Stimulated activated CD4-positive, alpha-beta T cell treated with anti-CD3 and anti-CD28 coated beads, Interleukin-12 subunit alpha, Interleukin-12 subunit beta, amount 100 ng/mL, for 24 hours (primary cell): ENCODE measurements at regions not wholly inside any gene's neighbourhood (a gene's known extent, or its start where the extent isn't known, plus 50 kb on each side); places are given as distances from the start of the nearest gene placed in this dataset.
A peak's percentile ranks its signal among the peaks of the same experiment; 100 is the strongest.

Experiments
- DNase-seq, 2 experiments: peaks; one replicate each; pipeline ENCODE4 v3.0.0-alpha.2; 2020; ENCODE audit warnings: low read depth in 2 of 2

- no peak for DNase-seq
Observed at GRCh38 chr6:3999800-4000661, 78.9 kb downstream of the FAM217A start.

- no peak for DNase-seq
Observed at GRCh38 chr6:4004249-4004648, 74.7 kb downstream of the FAM217A start.

DNA sequence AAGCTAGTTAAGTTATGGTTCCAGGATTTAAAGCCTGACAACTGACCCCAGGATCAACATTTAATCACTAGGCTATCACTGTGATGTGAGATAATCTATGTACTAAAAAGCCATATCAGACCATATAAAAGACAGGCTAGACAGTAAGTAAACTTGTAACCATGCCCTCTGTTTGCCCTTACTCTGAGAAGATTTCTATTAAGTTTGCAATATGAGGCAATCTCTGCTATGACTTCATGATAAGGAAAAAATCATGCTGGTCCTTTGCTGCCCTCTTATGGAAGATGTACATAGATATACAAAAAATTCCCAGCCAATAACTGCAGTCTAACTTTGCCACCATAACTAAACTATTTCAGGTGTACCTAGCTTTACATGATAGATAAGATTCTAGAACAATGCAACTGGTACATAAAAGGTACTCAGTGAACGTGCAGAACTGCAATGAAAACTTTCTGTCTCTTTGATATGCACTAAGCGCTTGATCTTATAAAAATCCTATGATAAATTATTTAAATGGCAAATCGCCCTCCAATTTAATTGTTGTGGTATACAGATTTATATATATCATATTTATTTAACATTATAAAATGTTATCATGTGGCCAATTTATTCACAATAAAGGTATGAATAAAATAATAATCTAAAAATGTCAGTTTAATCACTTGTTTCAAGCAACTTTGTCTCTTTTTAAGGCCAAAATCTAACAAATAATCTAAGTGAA, 70.5 kb downstream of the FAM217A start:
- no peak for DNase-seq

DNA sequence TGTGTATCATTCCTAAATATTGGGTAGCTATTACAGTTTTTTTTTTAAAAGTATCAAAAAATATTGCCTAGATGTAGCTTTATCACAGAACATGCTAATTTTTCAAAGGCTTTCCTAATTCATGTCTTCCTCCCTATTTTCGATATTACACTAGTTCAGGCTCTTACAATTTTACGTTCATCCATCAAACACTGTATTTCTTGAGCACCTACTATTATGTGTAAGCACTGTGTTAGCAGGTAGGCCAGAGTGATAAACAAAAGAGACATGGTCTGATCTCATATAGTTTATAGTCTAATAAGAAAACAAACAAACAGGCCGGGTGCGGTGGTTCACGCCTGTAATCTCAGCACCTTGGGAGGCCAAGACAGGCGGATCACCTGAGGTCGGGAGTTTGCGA, 69.5 kb downstream of the FAM217A start:
- no peak for DNase-seq

DNA sequence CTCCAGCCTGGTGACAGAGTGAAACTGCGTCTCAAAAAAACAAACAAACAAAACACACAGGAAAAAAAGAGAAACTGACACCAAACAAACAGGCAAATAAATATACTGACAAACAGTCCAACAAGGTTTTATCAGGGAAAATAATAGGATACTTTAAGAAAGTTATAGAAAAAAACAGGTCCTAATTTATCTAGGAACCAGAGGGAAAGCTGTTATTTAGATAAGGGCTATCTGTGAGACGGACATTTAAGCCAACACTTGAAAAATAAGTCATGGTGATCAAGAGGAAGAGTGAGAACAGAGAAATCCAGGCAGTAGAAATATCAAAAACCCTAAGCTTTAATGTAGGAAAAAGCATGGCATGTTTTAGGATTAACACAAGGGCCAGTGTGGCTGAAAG, 68.9 kb downstream of the FAM217A start:
- no peak for DNase-seq

DNA sequence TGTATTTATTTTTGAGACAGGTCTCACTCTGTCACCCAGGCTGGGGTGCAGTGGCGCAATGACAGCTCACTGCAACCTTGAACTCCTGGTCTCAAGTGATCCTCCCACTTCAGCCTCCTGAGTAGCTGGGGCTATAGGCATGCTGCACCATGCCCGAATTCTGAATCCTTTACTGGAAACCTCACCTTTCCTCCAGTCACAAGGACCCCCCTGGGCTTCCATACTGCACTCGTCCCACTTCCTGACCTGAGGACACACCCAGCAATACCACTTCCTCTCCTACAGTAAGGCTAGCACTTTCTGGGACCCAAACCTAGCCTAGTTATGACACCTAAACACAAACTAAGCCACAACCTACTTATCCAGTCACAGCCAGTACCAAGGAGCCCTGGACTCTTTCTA, 68.2 kb downstream of the FAM217A start:
- DNase-seq: no peak

DNA sequence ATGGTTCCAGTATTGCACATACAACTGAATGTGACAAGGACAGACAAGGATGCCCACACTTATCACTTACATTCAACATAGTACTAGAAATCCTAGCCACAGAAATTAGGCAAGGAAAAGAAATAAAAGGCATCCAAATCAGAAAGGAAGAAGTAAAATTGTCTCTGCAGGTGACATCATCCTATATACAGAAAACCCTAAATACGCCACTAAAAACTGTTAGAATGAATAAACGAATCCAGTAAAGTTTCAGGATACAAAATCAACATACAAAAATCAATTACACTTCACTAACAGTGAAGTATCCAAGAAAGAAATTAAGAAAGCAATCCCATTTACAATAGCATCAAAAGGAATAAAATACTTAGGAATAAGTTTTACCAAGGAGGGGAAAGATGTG, 66.1 kb downstream of the FAM217A start:
- no peak for DNase-seq

- DNase-seq: no peak
Observed at GRCh38 chr6:4017058-4017739, 61.7 kb downstream of the FAM217A start.

DNA sequence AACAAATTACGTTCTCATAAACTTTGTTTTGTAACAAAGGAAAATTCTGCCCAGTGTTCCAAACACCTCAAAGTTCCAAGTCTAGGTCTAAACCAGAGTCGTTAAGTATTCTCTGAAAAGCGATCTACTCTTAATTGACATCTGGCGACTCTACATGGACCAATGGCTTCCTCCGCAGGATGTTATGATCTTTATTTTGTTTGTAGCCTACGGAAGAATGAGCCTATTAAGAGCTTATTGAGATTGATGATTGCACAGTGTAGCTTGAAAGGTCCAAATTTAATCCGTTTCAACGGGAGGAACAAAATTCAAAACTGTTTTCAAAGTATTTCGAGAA, 61.1 kb downstream of the FAM217A start:
- no peak for DNase-seq

DNA sequence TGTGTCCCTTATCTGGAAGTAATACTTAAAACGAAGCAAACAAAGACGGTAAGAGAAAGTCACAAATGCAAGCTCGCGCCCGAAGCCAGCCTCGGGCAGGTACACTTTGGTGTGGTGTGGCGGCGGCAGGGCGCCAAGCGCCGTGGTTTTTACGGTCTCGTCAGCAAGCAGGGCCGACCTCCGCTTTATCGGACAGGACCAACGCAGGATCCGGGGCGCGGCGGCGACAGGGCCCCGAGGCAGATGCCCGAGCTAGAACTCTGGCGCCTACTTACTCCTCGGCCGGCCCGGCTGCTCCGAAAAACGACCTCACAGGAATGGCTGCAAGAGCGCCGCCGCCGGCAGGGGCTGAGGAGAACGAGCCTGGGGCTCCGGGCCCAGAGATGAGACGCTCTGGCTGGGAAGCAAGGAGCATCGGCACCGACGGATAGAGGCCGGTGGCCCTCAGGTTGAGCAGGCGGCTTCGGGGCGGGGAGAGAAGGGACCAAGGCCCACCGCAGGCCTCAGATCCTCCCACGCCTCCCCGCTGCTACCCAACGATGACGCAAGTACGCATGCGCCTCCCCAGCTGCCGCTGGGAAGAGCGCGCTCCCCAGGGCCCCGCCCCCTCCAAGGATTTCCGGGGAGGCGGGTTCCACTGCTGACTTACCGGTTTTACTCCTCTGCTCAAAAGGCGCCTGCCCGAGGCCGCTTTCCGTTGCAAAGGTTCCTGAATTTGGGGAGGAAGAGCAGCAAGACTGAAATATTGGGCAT, 60.6 kb downstream of the FAM217A start:
- DNase-seq: peak; percentile 94 to 96
